NB4 (cell line): ENCODE measurements at regions not wholly inside any gene's neighbourhood (a gene's known extent, or its start where the extent isn't known, plus 50 kb on each side); places are given as distances from the start of the nearest gene placed in this dataset.

Experiments used
- CTCF ChIP-seq: IDR thresholded peaks from one replicate; pipeline ENCODE4 v1.5.1; 2012; ENCODE audit warnings: low read depth, low read length
- MYC ChIP-seq: IDR thresholded peaks from 2 replicates; pipeline ENCODE4 v1.6.1; 2011; ENCODE audit warnings: low read depth, low read length

- TF ChIP-seq CTCF, result no peak
- TF ChIP-seq MYC, result no peak
These were observed 217.3 kb upstream of the MTNR1B start for GRCh38 chr11:92752122-92752521.
